ENCODE measurements at regions not wholly inside any gene's neighbourhood (a gene's known extent, or its start where the extent isn't known, plus 50 kb on each side); places are given as distances from the start of the nearest gene placed in this dataset.

DNA sequence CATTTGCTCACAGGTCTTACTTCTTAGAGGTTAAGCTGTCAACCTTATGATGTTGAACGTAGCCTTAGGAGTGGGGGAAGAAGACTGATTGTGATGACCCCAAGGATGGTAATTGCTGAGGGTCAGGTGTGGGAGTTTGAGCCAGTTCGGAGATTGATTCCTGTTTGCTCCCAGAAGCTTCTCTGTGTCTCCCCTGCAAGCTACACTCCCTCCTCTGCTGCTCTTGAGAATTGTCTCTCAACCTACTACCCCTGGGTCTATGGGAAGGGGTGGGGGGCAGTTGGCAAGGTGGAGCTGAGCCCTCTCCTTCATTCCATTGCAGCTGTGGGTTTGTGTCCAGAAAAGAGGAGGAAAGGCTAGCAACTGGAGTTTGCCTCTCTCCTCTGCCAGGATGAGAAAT is 113.8 kb downstream of the PLEKHG1 start:
- no peaks in the 10 kb centered on the region for H3K36me3 Mint-ChIP-seq (ENCODE audit: low read depth)
- no peaks in the 10 kb centered on the region for H3K4me1 Mint-ChIP-seq (ENCODE audit: low read depth)

DNA sequence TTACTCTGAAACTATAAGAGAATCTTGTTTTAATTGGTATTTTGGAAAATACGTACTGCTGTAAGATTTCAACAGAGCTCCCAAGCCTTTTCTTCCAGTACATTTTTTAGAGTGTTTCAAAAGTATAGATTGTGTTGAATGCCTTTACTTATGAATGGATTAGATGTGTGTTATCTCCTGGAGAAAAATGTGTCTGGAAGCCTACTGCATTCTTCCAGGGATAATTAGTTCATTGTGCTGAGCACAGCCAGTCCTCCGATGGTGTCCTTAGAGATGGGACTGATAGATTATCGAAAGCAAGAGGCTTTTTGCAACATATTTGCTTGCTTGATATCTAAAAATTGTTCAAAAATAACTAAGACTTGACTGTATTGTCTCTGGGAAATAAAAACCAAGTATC is 114.2 kb downstream of the PLEKHG1 start:
- H3K4me1 Mint-ChIP-seq (ENCODE audit: low read depth) = no peaks in the 10 kb centered on the region
- H3K4me3 Mint-ChIP-seq = no peak overlapping the region

More for the DNA sequence above, 113.8 kb downstream of the PLEKHG1 start:
- no peak overlapping the region for H3K4me3 Mint-ChIP-seq
- H3K27me3 Mint-ChIP-seq = no peaks in the 10 kb centered on the region
- H3K9me3 Mint-ChIP-seq = no peaks in the 10 kb centered on the region
- no peak for DNase-seq
- no peak overlapping the region for H3K27ac Mint-ChIP-seq

DNA sequence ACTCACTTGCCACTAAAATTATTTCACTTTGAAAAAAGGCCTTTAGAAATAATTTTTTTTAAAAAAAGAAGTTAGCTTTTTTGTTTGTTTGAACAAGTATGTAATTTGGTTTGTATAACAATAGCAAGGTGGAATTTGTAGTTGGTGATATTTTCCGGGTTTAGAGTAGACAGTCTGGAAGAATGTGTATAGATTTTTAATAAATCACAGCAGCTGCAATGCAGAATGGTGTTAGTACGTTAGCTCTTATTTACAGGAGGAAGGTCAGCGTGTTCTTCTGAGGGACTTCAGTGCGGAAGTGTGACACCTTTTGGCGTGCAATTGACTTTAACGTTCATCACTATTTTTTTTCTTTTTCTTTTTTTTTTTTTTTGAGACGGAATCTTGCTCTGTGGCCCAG is 115.4 kb downstream of the PLEKHG1 start:
- Mint-ChIP-seq H3K27ac (no peak overlapping the region), H3K9me3 (no peaks in the 10 kb centered on the region), H3K4me1 (ENCODE audit: low read depth) (no peaks in the 10 kb centered on the region), H3K4me3 (no peak overlapping the region), H3K36me3 (ENCODE audit: low read depth) (no peaks in the 10 kb centered on the region), H3K27me3 (no peaks in the 10 kb centered on the region)
- DNase-seq = no peak

More for the DNA sequence above, 114.2 kb downstream of the PLEKHG1 start:
- H3K27me3 Mint-ChIP-seq = no peaks in the 10 kb centered on the region
- H3K27ac Mint-ChIP-seq = no peak overlapping the region
- no peak for DNase-seq
- no peaks in the 10 kb centered on the region for H3K9me3 Mint-ChIP-seq
- no peaks in the 10 kb centered on the region for H3K36me3 Mint-ChIP-seq (ENCODE audit: low read depth)

DNA sequence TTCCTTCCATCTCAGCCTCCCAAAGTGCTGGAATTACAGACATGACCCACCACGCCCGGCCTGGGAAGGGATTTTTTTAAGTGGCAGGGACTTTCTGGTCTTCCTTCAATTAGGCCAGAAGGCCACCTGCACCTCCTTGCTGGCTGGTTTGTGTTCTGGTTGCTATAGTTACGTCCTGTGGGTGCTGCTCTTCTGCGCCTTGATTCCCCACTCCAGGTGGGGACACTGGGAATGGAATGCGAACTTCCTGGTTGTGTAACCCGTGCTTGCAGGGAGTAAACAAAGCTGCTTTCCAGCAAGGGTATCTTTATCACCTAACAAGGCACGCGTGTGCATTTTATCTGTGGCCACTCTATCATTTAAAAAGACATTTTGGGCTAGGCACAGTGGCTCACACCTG is 117.7 kb downstream of the PLEKHG1 start:
- Mint-ChIP-seq H3K4me3 (no peak overlapping the region), H3K27me3 (no peaks in the 10 kb centered on the region), H3K36me3 (ENCODE audit: low read depth) (no peaks in the 10 kb centered on the region), H3K9me3 (no peaks in the 10 kb centered on the region), H3K27ac (no peak overlapping the region), H3K4me1 (ENCODE audit: low read depth) (peaks cover 12% of the 10 kb centered on the region)
- DNase-seq = no peak

DNA sequence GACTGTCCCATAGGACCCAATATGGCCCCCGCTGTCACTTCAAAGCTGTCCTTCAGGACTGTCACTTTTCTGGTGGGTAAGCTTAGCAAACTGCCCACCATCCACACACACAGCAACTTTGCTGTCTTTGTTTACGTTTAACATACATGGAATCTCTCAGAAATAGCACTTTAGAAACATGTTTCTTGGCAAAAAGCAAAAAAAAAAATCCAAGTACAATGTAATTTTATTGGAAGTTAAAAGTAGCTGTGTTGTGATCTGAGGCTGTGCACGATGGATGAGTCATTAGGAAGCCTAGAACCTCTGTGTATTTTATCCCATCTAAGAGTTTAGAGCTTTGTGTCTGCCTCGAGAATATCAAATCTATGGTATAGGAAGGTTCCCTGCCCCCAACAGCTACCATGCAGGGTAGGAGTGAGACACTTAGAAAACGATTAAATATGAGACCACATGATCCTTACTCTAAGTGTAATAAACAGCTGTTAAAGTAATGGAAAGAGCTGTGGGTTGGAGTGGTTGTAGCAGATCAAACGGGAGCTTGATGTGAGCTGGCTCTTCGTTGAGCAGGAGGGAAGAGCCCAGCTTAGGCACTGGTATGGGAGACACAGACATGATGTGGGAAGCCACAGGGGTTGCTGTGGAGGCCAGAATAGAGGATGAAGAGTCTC is 119.5 kb downstream of the PLEKHG1 start:
- DNase-seq = no peak

DNA sequence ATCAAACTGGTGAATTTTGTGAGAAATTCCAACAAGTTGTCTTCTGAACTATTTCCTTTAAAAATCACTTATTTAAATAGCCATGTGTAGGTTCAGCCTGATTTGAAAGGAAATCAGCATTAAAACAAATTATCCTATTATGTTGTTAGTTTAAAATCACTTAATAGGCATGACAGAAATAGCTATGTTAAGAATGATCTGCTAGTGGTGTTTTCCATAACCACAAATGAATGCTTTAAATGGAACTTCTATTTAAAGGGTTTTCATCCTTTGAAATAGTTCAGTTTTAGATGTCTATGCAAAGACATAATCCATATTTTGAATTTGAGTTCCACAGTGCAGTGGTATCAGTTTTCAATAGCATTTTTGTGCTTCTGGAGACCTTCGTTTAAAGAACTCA is 120.1 kb downstream of the PLEKHG1 start:
- Mint-ChIP-seq H3K27ac (no peak overlapping the region), H3K9me3 (no peaks in the 10 kb centered on the region), H3K36me3 (ENCODE audit: low read depth) (no peaks in the 10 kb centered on the region), H3K27me3 (peaks cover 11% of the 10 kb centered on the region), H3K4me1 (ENCODE audit: low read depth) (peaks cover 12% of the 10 kb centered on the region), H3K4me3 (no peak overlapping the region)
- DNase-seq = no peak

More for the DNA sequence above, 119.5 kb downstream of the PLEKHG1 start:
- no peaks in the 10 kb centered on the region for H3K36me3 Mint-ChIP-seq (ENCODE audit: low read depth)
- peaks cover 12% of the 10 kb centered on the region for H3K4me1 Mint-ChIP-seq (ENCODE audit: low read depth)
- no peak overlapping the region for H3K27ac Mint-ChIP-seq
- H3K4me3 Mint-ChIP-seq = no peak overlapping the region
- peaks cover 11% of the 10 kb centered on the region for H3K27me3 Mint-ChIP-seq
- H3K9me3 Mint-ChIP-seq = no peaks in the 10 kb centered on the region

DNA sequence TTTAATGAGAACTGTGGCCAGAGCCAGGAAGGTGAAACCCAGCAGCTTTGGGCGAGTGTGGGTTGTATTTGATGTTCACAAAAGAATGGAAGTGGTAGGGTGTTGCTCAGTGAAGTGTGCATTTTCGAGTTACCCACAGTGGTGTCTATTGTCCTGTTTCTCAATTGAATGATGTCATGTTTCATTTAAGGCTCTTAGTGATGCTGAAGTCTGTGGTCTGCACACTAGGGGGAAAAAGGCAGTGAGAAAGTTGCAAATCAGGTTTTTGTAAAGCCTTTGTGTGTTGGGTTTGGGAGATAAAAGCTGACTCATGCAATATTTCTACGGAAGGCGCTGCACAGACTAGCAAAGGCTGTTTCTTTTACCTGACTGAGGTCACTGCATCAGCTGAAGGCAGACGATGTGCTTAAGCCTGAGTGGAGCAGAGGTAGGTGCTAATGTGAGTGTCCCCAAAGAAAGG is 121.1 kb downstream of the PLEKHG1 start:
- Mint-ChIP-seq H3K4me3 (no peak overlapping the region), H3K9me3 (no peaks in the 10 kb centered on the region), H3K27me3 (peaks cover 11% of the 10 kb centered on the region), H3K4me1 (ENCODE audit: low read depth) (peaks cover 12% of the 10 kb centered on the region), H3K27ac (no peak overlapping the region), H3K36me3 (ENCODE audit: low read depth) (no peaks in the 10 kb centered on the region)
- DNase-seq = no peak

DNA sequence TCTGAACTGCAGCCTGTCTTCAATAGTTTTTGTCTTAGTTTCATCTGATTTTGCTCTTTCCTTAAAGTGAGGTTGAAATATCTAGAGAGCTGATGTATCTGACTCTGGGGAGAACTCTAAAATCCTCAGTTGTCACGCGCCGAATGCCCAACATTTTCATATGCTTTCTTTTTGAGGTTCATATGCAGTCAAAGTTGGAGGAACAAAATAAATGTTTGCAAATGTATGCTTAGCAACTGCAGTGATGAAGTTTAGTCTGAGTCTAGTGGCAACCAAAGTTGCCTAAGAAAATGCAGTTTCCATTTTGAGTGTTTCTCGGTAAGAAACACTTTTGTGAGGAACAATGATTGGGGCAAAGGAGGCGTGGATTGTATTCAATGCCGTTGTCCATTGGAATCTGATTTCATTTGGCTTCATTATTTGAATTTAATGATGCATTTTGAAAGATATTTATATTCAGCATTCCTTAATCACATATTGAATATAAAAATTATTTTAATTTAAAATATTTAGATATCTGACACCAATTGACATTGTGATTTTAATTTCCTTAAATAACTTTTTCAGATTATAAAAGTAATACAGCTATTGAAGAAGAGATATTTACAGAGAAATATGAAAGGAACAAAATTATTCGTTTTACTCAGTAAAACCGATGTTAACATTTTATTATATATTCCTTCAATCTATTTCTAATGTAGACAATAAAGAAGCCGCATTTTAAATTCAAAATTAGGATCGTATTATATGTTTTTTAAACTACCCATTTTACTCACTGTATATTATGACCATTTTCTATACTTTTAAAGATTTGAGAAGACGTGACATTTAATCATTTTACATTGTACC is 122.0 kb downstream of the PLEKHG1 start:
- peaks cover 12% of the 10 kb centered on the region for H3K4me1 Mint-ChIP-seq (ENCODE audit: low read depth)
- H3K4me3 Mint-ChIP-seq = no peak overlapping the region
- H3K27ac Mint-ChIP-seq = no peak overlapping the region
- peaks cover 11% of the 10 kb centered on the region for H3K27me3 Mint-ChIP-seq
- no peaks in the 10 kb centered on the region for H3K36me3 Mint-ChIP-seq (ENCODE audit: low read depth)
- H3K9me3 Mint-ChIP-seq = no peaks in the 10 kb centered on the region
- DNase-seq = no peak

DNA sequence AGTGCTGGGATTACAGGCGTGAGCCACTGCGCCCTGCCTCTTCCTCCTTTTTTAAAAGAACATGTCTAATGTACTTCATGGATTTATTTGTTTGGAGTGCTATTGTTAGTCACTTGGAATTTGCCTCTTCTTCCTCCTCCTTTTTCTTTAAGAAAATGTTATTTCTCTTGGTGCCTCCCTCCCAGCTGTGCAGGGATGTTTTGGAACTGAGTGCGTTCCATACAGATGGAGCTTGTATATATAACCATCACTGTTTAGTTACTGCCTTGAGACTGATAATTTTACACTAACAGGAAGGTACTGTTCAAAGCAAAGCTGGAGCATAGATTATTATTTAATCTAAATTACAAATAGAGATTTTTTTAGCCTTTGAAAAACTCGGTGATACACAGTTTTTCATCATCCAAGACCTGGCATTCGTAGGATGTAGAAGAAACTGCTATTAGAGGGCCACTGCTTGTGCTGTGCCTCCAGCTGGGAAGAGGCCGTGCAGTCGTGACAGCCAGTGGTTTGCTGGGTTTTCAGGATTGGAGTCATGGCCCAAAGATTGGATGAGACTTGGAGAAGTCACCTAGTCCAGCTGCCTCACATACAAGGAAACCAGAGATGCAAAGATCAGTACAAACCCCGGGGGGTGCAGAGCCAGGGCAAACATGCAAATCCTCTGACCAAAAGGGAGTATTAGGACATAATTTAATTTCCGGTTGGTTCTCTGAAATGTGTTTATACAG is 123.1 kb downstream of the PLEKHG1 start:
- H3K9me3 Mint-ChIP-seq = no peaks in the 10 kb centered on the region
- DNase-seq = no peak
- peaks cover 12% of the 10 kb centered on the region for H3K4me1 Mint-ChIP-seq (ENCODE audit: low read depth)
- H3K27me3 Mint-ChIP-seq = peaks cover 11% of the 10 kb centered on the region
- H3K27ac Mint-ChIP-seq = no peak overlapping the region
- no peaks in the 10 kb centered on the region for H3K36me3 Mint-ChIP-seq (ENCODE audit: low read depth)
- H3K4me3 Mint-ChIP-seq = no peak overlapping the region

DNA sequence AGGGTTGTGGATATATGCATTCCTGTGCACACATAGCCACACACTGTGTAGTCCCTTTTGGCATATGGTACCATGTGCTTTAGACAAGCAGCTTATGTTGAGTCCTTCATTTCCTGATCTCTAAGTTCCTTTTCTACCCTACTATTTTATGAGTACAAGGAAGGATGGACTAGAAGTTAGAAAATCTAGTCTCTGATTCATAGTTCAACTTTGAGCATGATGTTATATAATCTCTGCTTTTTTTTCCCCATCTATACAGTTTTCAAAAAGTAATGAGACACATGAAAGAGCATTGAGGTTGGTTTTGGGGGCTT is 123.6 kb downstream of the PLEKHG1 start:
- no peak for DNase-seq
- H3K36me3 Mint-ChIP-seq (ENCODE audit: low read depth) = no peaks in the 10 kb centered on the region
- H3K9me3 Mint-ChIP-seq = no peaks in the 10 kb centered on the region
- no peak overlapping the region for H3K4me3 Mint-ChIP-seq
- H3K4me1 Mint-ChIP-seq (ENCODE audit: low read depth) = peaks cover 12% of the 10 kb centered on the region
- H3K27ac Mint-ChIP-seq = no peak overlapping the region
- peaks cover 11% of the 10 kb centered on the region for H3K27me3 Mint-ChIP-seq

DNA sequence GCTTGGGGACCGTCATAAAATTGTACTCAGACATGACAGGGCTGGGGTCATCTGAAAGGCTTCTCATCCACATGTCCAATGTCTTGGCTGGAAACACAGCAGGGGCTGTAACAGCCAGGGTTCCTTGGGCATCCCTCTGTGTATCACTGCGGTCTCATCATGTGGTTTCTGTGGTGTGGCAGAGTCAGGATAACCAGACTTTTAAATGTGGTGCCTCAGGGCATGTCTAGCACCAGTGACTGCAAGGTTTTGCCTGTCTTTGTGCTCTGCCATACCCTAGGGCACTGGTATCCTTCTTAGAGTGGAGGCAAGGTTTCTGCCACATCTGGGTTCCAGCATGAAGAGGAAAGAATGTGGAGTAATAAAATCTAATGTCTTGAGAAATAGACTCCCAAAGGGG is 124.2 kb downstream of the PLEKHG1 start:
- no peak for DNase-seq
- Mint-ChIP-seq H3K27me3 (peaks cover 11% of the 10 kb centered on the region), H3K36me3 (ENCODE audit: low read depth) (no peaks in the 10 kb centered on the region), H3K27ac (no peak overlapping the region), H3K4me1 (ENCODE audit: low read depth) (peaks cover 12% of the 10 kb centered on the region), H3K9me3 (no peaks in the 10 kb centered on the region), H3K4me3 (no peak overlapping the region)

DNA sequence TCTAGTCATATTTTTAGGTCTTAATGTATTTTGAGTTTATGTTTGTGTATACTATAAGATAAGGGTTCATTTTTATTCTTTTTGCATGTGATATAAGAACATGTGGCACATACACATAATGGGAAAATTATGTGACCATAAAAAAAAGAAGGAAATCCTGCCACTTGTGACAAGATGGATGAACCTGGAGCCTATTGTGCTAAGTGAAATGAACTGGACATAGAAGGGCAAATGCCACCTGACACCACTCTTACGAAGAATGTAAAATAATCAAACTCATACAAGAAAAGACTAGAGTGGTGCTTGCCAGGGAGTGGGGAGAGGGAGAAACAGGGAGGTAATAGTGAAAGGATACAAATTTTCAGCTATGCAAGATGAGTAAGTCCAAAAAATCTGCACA is 126.1 kb downstream of the PLEKHG1 start:
- Mint-ChIP-seq H3K4me1 (ENCODE audit: low read depth) (peaks cover 7% of the 10 kb centered on the region), H3K27ac (no peak overlapping the region), H3K4me3 (no peak overlapping the region), H3K36me3 (ENCODE audit: low read depth) (no peaks in the 10 kb centered on the region), H3K27me3 (peaks cover 11% of the 10 kb centered on the region), H3K9me3 (no peaks in the 10 kb centered on the region)
- DNase-seq = no peak

DNA sequence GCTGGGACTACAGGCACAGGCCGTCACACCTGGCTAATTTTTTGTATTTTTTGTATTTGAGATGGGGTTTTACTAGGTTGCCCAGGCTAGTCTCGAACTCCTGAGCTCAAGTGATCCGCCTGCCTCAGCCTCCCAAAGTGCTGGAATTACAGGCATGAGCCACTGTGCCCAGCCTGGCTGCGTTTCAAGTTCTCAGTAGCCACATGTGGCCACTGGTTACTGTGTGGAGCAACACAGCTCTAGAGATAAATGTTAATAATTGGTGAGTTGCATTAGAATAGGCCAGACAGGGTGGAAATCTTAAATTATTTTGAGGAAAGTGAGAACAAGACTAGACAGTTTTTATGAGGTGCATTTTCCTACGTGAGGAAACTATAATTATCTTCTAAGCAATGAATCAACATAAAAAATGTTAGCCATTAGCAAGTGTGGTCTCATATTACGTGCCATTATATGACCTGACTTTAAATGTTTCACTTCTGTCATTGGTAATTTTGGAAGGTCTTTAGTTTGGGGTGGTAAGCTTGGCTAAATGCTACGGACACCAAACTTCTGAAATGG is 129.6 kb downstream of the PLEKHG1 start:
- no peaks in the 10 kb centered on the region for H3K9me3 Mint-ChIP-seq
- H3K27me3 Mint-ChIP-seq = no peaks in the 10 kb centered on the region
- H3K4me1 Mint-ChIP-seq (ENCODE audit: low read depth) = no peaks in the 10 kb centered on the region
- no peaks in the 10 kb centered on the region for H3K36me3 Mint-ChIP-seq (ENCODE audit: low read depth)
- H3K4me3 Mint-ChIP-seq = no peak overlapping the region
- DNase-seq = no peak
- H3K27ac Mint-ChIP-seq = no peak overlapping the region

DNA sequence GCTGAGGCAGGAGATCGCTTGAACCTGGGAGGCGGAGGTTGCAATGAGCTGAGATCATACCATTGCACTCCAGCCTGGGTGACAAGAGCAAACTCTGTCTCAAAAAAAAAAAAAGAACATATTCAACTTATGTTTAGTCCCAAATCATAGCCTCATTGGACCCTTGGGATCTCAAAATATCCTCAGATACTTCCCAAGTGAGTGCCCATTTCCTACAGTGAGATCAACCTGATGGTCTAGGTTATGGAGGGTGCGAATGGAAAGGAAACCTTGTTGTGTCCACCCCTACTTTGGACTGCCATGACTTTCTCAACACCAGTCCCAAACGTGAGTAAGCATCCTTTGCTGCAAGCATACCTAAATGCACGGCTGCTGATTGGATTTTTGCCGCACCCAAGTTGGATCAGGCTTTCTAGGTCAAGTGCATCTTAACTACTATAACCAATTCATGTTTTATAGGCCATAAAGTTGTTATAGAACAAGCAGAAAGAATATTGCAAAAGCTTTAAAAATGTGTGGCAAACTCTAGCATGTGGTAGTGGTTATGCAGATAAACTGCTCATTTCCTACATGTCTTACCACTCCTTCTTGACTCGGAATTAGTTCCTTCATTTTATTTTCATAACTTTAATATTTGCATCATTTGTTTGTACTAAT is 131.2 kb downstream of the PLEKHG1 start:
- H3K4me3 Mint-ChIP-seq = no peak overlapping the region
- DNase-seq = no peak
- H3K27ac Mint-ChIP-seq = no peak overlapping the region
- H3K36me3 Mint-ChIP-seq (ENCODE audit: low read depth) = no peaks in the 10 kb centered on the region
- no peaks in the 10 kb centered on the region for H3K4me1 Mint-ChIP-seq (ENCODE audit: low read depth)
- no peaks in the 10 kb centered on the region for H3K27me3 Mint-ChIP-seq
- no peaks in the 10 kb centered on the region for H3K9me3 Mint-ChIP-seq

Measured in activated T-cell treated with anti-CD3 and anti-CD28 coated beads, Interleukin-2, amount 50 U/mL, for 24 hours (primary cell).